SK-N-SH (cell line): ENCODE measurements at regions not wholly inside any gene's neighbourhood (a gene's known extent, or its start where the extent isn't known, plus 50 kb on each side); places are given as distances from the start of the nearest gene placed in this dataset.

Experiments
- CTCF ChIP-seq: fragments of 200-600 bp; sonication (generic); IDR thresholded peaks from 2 replicates; pipeline ENCODE4 v1.6.1; 2017; ENCODE audit warnings: antibody characterized with exemption, mild to moderate bottlenecking, moderate library complexity
- RAD21 ChIP-seq: IDR thresholded peaks from 2 replicates; pipeline ENCODE4 v1.6.1; 2012; ENCODE audit warnings: mild to moderate bottlenecking, low read length
- RFX5 ChIP-seq: IDR thresholded peaks from 2 replicates; pipeline ENCODE4 v1.6.1; 2012; ENCODE audit warnings: mild to moderate bottlenecking, improper control_type of control experiment, low read length

- no peak for TF ChIP-seq RAD21
- TF ChIP-seq CTCF, result no peak
- TF ChIP-seq RFX5, result no peak
Observed at GRCh38 chr17:33680472-33680871, 387.4 kb upstream of the ASIC2 start.
